ENCODE measurements at regions not wholly inside any gene's neighbourhood (a gene's known extent, or its start where the extent isn't known, plus 50 kb on each side); places are given as distances from the start of the nearest gene placed in this dataset.
A peak's percentile ranks its signal among the peaks of the same experiment; 100 is the strongest.

- H3K4me1 ChIP-seq: no peaks in the 10 kb centered on the region
- no peak for TF ChIP-seq CTCF (IDR thresholded peaks at IDR 0.05)
- no peak for TF ChIP-seq POLR2A (IDR thresholded peaks at IDR 0.05)
- 49% methylated on average over 5 of the region's 5 CpGs for WGBS (ENCODE audit: insufficient coverage, low coverage, low lambda C conversion rate, missing lambda C conversion rate)
- no peaks in the 10 kb centered on the region for H3K36me3 ChIP-seq
- no peak for ATAC-seq
- intact Hi-C loops (cut with DNase I): no loop called here
- H3K9me3 ChIP-seq: no peaks in the 10 kb centered on the region
- no peak overlapping the region for H3K27ac ChIP-seq
- no peak overlapping the region for H3K4me3 ChIP-seq
- H3K27me3 ChIP-seq: no peaks in the 10 kb centered on the region
- no peak for DNase-seq
Measured at GRCh38 chr18:37729716-37730115, 164.1 kb upstream of the CELF4 start.

- ATAC-seq (no peak), DNase-seq (no peak)
- Histone ChIP-seq H3K27me3 (no peaks in the 10 kb centered on the region), H3K27ac (no peak overlapping the region), H3K36me3 (no peaks in the 10 kb centered on the region), H3K4me1 (no peaks in the 10 kb centered on the region), H3K4me3 (no peak overlapping the region), H3K9me3 (no peaks in the 10 kb centered on the region)
- TF ChIP-seq CTCF (IDR thresholded peaks at IDR 0.05): no peak
- no peak for TF ChIP-seq POLR2A (IDR thresholded peaks at IDR 0.05)
- 78% methylated on average over 3 of the region's 4 CpGs for WGBS (ENCODE audit: insufficient coverage, low coverage, low lambda C conversion rate, missing lambda C conversion rate)
- intact Hi-C loops (cut with DNase I): no loop called here
Measured at GRCh38 chr18:37724206-37724605, 158.6 kb upstream of the CELF4 start.

GRCh38 chr18:37721544-37722522, 156.2 kb upstream of the CELF4 start:
- WGBS (ENCODE audit: insufficient coverage, low coverage, low lambda C conversion rate, missing lambda C conversion rate): 43% methylated on average over 7 of the region's 11 CpGs
- Histone ChIP-seq H3K4me1 (no peaks in the 10 kb centered on the region), H3K36me3 (no peaks in the 10 kb centered on the region), H3K9me3 (no peaks in the 10 kb centered on the region), H3K4me3 (no peak overlapping the region), H3K27me3 (no peaks in the 10 kb centered on the region), H3K27ac (no peak overlapping the region)
- intact Hi-C loops (cut with DNase I): no loop called here
- TF ChIP-seq CTCF (IDR thresholded peaks at IDR 0.05): no peak
- no peak for TF ChIP-seq POLR2A (IDR thresholded peaks at IDR 0.05)
- DNase-seq (no peak), ATAC-seq (peak in 1 of 4 donors; percentile 50)

DNA sequence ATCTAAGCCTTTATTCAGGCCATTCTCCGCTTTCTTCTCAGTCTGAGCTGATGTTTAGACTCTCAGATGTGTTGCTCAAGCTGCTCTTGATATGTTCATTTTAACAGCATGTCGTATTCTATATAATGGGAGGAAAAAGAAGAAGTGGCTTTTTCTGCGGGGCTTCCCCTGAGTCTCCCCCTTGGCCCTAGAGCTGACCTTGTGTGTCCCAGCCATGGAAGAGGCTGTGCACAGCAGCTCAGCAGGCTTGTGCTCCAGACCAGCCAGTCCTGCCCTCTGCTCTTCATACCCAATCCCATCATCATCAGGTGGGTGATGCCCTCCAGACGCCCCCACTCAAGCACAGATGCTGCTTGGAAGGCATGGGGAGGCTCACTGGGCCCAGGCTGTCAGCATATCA, 155.1 kb upstream of the CELF4 start:
- TF ChIP-seq CTCF (IDR thresholded peaks at IDR 0.05) (no peak), POLR2A (IDR thresholded peaks at IDR 0.05) (no peak)
- Histone ChIP-seq H3K9me3 (no peaks in the 10 kb centered on the region), H3K27ac (no peak overlapping the region), H3K4me1 (no peaks in the 10 kb centered on the region), H3K27me3 (no peaks in the 10 kb centered on the region), H3K4me3 (no peak overlapping the region), H3K36me3 (no peaks in the 10 kb centered on the region)
- WGBS (ENCODE audit: insufficient coverage, low coverage, low lambda C conversion rate, missing lambda C conversion rate): 65% methylated on average over 4 of the region's 4 CpGs
- intact Hi-C loops (cut with DNase I): no loop called here
- DNase-seq: no peak
- peak in 2 of 4 donors; percentile 30 to 62 for ATAC-seq
